Mesothelial cell of epicardium (in vitro differentiated cells): ENCODE measurements at regions not wholly inside any gene's neighbourhood (a gene's known extent, or its start where the extent isn't known, plus 50 kb on each side); places are given as distances from the start of the nearest gene placed in this dataset.
"Not testable (repeated sequence)": the region's sequence is repeated elsewhere in the genome, so short reads cannot be mapped to it uniquely, and the experiment has no call there.

Source experiments
- DNase-seq, 2 experiments: peaks; one replicate each; pipeline ENCODE4 v3.0.0; 2021; ENCODE audit warnings: low spot score in 2 of 2; ENCODE audit not compliant: unreplicated experiment in 2 of 2
- H3K27ac Mint-ChIP-seq: 2 replicates; pipeline ENCODE4 v1.8.0; 2021; ENCODE audit warnings: mixed read lengths
- H3K27me3 Mint-ChIP-seq: 2 replicates; pipeline ENCODE4 v1.8.0; 2021; ENCODE audit warnings: low read depth, mixed read lengths
- H3K36me3 Mint-ChIP-seq: 2 replicates; pipeline ENCODE4 v1.8.0; 2021; ENCODE audit warnings: mixed read lengths
- H3K4me1 Mint-ChIP-seq: 2 replicates; pipeline ENCODE4 v1.8.0; 2021; ENCODE audit warnings: mixed read lengths
- H3K4me3 Mint-ChIP-seq: 2 replicates; pipeline ENCODE4 v1.8.0; 2021; ENCODE audit warnings: mild to moderate bottlenecking, moderate library complexity, mixed read lengths
- H3K9me3 Mint-ChIP-seq: 2 replicates; pipeline ENCODE4 v1.8.0; 2021; ENCODE audit warnings: mixed read lengths
- TF ChIP-seq, protein P1 (sequence below): fragments of 200-600 bp; sonication (generic); IDR thresholded peaks from one replicate; pipeline ENCODE4 v1.5.0; 2021; ENCODE audit warnings: antibody characterized with exemption; ENCODE audit not compliant: unreplicated experiment

- Mint-ChIP-seq H3K4me3 (no peak overlapping the region), H3K27me3 (no peaks in the 10 kb centered on the region), H3K27ac (peak overlapping the region; percentile 74), H3K4me1 (peaks cover 43% of the 10 kb centered on the region), H3K36me3 (no peaks in the 10 kb centered on the region), H3K9me3 (no peaks in the 10 kb centered on the region)
- TF ChIP-seq, protein P1, sequence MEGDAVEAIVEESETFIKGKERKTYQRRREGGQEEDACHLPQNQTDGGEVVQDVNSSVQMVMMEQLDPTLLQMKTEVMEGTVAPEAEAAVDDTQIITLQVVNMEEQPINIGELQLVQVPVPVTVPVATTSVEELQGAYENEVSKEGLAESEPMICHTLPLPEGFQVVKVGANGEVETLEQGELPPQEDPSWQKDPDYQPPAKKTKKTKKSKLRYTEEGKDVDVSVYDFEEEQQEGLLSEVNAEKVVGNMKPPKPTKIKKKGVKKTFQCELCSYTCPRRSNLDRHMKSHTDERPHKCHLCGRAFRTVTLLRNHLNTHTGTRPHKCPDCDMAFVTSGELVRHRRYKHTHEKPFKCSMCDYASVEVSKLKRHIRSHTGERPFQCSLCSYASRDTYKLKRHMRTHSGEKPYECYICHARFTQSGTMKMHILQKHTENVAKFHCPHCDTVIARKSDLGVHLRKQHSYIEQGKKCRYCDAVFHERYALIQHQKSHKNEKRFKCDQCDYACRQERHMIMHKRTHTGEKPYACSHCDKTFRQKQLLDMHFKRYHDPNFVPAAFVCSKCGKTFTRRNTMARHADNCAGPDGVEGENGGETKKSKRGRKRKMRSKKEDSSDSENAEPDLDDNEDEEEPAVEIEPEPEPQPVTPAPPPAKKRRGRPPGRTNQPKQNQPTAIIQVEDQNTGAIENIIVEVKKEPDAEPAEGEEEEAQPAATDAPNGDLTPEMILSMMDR: no peak
- DNase-seq: no peak
These were observed 134.6 kb downstream of the ARSF start for GRCh38 chrX:3175659-3176438.

DNA sequence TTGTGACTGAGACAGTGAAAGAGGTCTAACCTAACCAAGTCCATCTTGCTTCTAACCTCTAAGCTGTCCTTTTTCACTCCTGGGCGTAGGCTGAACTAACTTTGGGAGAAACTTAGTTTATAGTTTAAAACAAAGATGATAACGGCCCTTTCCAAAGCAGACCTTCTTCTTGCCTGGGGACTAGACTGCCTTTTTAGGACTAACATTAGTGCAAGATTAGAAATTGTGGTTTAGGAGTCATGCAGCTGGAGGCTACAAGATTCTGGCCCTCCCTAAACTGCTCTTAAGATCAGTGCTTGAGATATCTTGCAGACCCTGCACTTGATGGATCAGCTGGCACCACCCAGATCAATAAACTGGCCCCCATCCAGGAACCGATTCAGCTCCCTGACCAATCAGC is 130.9 kb downstream of the ARSF start:
- H3K27me3 Mint-ChIP-seq, DNase-seq, H3K27ac Mint-ChIP-seq, H3K4me3 Mint-ChIP-seq, H3K9me3 Mint-ChIP-seq, H3K36me3 Mint-ChIP-seq: not testable (repeated sequence)
- peaks cover 33% of the 10 kb centered on the region for H3K4me1 Mint-ChIP-seq

DNA sequence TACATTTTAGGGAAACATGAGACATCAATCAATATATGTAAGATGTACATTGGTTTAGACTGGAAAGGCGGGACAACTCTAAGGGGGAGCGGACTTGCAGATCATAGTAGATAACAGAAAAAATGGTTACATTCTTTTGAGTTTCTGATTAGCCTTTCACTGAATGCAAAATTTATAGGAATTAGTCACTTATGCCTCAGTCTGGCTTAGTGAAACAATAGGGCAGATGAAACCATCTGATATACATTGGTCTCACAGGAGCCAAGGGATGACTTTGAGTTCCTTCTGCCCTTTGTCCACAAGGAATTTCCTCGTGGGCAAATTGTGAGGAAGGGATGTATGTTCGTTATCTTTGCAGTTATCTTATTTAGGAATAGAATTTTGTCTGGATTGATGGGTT is 128.2 kb downstream of the ARSF start:
- H3K4me3 Mint-ChIP-seq: no peak overlapping the region
- H3K36me3 Mint-ChIP-seq: peaks cover 2% of the 10 kb centered on the region
- DNase-seq: no peak
- TF ChIP-seq, protein P1: no peak
- H3K27ac Mint-ChIP-seq: no peak overlapping the region
- no peaks in the 10 kb centered on the region for H3K27me3 Mint-ChIP-seq
- H3K4me1 Mint-ChIP-seq: peaks cover 23% of the 10 kb centered on the region
- H3K9me3 Mint-ChIP-seq: peaks cover 4% of the 10 kb centered on the region

DNA sequence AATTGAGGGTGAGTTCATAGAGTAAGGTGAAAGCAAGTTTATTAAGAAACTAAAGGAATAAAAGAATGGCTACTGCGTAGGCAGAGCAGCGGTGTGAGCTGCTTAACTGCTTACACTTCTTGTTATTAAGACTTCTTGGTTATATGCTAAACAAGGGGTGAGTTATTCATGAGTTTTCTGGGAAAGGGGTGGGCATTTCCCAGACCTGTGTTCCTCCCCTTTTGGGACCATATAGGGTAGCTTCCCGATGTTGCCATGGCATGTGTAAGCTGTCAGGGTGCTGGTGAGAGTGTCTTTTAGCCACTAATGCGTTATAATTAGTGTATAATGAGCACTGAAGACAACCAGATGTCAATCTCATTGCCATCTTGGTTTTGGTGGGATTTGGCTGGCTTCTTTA is 126.5 kb downstream of the ARSF start:
- Mint-ChIP-seq H3K36me3 (peaks cover 2% of the 10 kb centered on the region), H3K27me3 (no peaks in the 10 kb centered on the region), H3K4me1 (peaks cover 20% of the 10 kb centered on the region), H3K9me3 (peaks cover 4% of the 10 kb centered on the region), H3K27ac (no peak overlapping the region), H3K4me3 (no peak overlapping the region)
- TF ChIP-seq, protein P1: no peak
- no peak for DNase-seq

GRCh38 chrX:3166670-3167455 is 125.6 kb downstream of the ARSF start:
- DNase-seq: no peak
- H3K27ac Mint-ChIP-seq: no peak overlapping the region
- no peaks in the 10 kb centered on the region for H3K27me3 Mint-ChIP-seq

More at GRCh38 chrX:3166670-3167455, 125.6 kb downstream of the ARSF start:
- H3K36me3 Mint-ChIP-seq: peaks cover 2% of the 10 kb centered on the region
- TF ChIP-seq, protein P1: no peak
- H3K4me1 Mint-ChIP-seq: peaks cover 12% of the 10 kb centered on the region
- H3K4me3 Mint-ChIP-seq: no peak overlapping the region
- peaks cover 4% of the 10 kb centered on the region for H3K9me3 Mint-ChIP-seq
